LNCAP (cell line): ENCODE measurements at regions not wholly inside any gene's neighbourhood (a gene's known extent, or its start where the extent isn't known, plus 50 kb on each side); places are given as distances from the start of the nearest gene placed in this dataset.

Experiments
- CTCF ChIP-seq: fragments of 450-650 bp; IDR thresholded peaks from 2 replicates; pipeline ENCODE4 v1.5.1; 2017; ENCODE audit warnings: mild to moderate bottlenecking

- TF ChIP-seq CTCF: no peak
Observed at GRCh38 chr9:103990311-103990710, 103.8 kb upstream of the SMC2 start.

- TF ChIP-seq CTCF: no peak
Observed at GRCh38 chr9:103991001-103991400, 103.1 kb upstream of the SMC2 start.

GRCh38 chr9:103991698-103992097, 102.4 kb upstream of the SMC2 start:
- no peak for TF ChIP-seq CTCF

GRCh38 chr9:103992938-103993579, 101.0 kb upstream of the SMC2 start:
- TF ChIP-seq CTCF: no peak

- TF ChIP-seq CTCF: no peak
Observed at GRCh38 chr9:103997856-103998370, 96.2 kb upstream of the SMC2 start.

- TF ChIP-seq CTCF: no peak
Observed at GRCh38 chr9:103999375-104000062, 94.6 kb upstream of the SMC2 start.

- no peak for TF ChIP-seq CTCF
Observed at GRCh38 chr9:104009826-104010225, 84.3 kb upstream of the SMC2 start.
